Lower lobe of right lung (tissue), 2 donors: ENCODE measurements at regions not wholly inside any gene's neighbourhood (a gene's known extent, or its start where the extent isn't known, plus 50 kb on each side); places are given as distances from the start of the nearest gene placed in this dataset.

Experiments used
- ATAC-seq, 2 donors: fragments of 200-7000 bp; cut with Tn5 transposase; one replicate each; pipeline ENCODE4 v1.9.1; 2020 to 2022; ENCODE audit warnings: mild to moderate bottlenecking in 2 of 2, moderate library complexity in 2 of 2
- DNase-seq: peaks from one replicate; pipeline ENCODE4 v3.0.0-alpha.2; 2020
- H3K27ac ChIP-seq: fragments of 200-600 bp; one replicate; pipeline ENCODE4 v1.8.0; 2022
- H3K27me3 ChIP-seq: fragments of 200-600 bp; one replicate; pipeline ENCODE4 v1.8.0; 2022; ENCODE audit warnings: low read depth
- H3K36me3 ChIP-seq: fragments of 200-600 bp; one replicate; pipeline ENCODE4 v1.8.0; 2022; ENCODE audit warnings: mild to moderate bottlenecking
- H3K4me1 ChIP-seq: fragments of 200-600 bp; one replicate; pipeline ENCODE4 v1.8.0; 2022
- H3K4me3 ChIP-seq: fragments of 200-600 bp; one replicate; pipeline ENCODE4 v1.8.0; 2022; ENCODE audit warnings: mild to moderate bottlenecking
- H3K9me3 ChIP-seq: fragments of 200-600 bp; one replicate; pipeline ENCODE4 v1.8.0; 2022
- intact Hi-C: fragments of 100-400 bp; cut with DNase I; formaldehyde crosslinking; loops from one replicate; pipeline ENCODE4 v1.11.0; 2022
- TF ChIP-seq, protein P1 (sequence below): fragments of 200-600 bp; IDR thresholded peaks from one replicate; pipeline ENCODE4 v1.8.0; 2022; ENCODE audit warnings: antibody characterized with exemption, mild to moderate bottlenecking
- donor health status: DM: no; HTN: yes; CAD: no; lungs with severe emphysema.

DNA sequence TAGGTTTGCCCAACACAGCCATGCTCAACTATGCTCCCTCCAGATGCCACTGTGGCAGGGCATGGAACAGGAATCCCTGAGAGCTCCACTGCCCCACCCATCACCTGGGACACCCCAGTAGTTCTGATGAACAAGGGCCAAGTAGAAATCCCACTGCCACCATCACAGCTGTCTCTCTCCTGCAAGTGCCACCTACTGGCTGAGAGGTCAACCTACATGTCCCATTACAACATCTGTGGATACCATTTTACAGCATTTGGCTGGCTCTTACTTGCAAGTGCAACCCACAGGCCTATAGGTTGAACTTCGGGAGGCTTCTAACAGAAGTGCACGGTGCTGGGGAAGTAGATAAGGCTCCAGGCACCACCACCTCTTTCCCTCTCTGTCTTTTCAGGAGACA, 142.5 kb downstream of the CXXC4 start:
- Histone ChIP-seq H3K4me3 (no peak overlapping the region), H3K36me3 (no peaks in the 10 kb centered on the region), H3K4me1 (no peaks in the 10 kb centered on the region), H3K9me3 (peaks cover 12% of the 10 kb centered on the region), H3K27ac (no peak overlapping the region), H3K27me3 (no peaks in the 10 kb centered on the region)
- TF ChIP-seq, protein P1, sequence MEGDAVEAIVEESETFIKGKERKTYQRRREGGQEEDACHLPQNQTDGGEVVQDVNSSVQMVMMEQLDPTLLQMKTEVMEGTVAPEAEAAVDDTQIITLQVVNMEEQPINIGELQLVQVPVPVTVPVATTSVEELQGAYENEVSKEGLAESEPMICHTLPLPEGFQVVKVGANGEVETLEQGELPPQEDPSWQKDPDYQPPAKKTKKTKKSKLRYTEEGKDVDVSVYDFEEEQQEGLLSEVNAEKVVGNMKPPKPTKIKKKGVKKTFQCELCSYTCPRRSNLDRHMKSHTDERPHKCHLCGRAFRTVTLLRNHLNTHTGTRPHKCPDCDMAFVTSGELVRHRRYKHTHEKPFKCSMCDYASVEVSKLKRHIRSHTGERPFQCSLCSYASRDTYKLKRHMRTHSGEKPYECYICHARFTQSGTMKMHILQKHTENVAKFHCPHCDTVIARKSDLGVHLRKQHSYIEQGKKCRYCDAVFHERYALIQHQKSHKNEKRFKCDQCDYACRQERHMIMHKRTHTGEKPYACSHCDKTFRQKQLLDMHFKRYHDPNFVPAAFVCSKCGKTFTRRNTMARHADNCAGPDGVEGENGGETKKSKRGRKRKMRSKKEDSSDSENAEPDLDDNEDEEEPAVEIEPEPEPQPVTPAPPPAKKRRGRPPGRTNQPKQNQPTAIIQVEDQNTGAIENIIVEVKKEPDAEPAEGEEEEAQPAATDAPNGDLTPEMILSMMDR: no peak
- DNase-seq (no peak), ATAC-seq (no peak)
- intact Hi-C loops: no loop called here

DNA sequence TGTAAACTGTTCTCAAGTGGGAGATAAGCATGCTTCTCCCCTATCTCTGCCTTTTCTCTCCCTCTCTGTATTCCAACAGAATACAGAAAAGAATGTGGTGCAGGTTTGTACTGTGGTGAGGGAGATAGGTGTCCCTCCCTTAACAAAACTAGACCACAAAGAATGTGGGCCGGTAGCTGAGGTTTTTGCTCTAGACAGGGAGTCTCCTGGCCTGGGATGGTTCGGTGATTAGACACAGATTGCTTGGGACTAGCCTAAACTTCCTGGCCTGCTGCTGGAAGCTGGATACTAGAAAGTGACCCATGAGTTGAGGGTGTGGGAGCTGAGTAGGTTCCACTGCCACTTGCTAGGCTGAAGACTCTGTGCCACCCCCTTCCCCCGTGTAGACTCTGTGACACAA, 143.0 kb downstream of the CXXC4 start:
- Histone ChIP-seq H3K4me1 (no peaks in the 10 kb centered on the region), H3K9me3 (peaks cover 12% of the 10 kb centered on the region), H3K27ac (no peak overlapping the region), H3K4me3 (no peak overlapping the region), H3K36me3 (no peaks in the 10 kb centered on the region), H3K27me3 (no peaks in the 10 kb centered on the region)
- TF ChIP-seq, protein P1: no peak
- DNase-seq: no peak
- no peak for ATAC-seq
- intact Hi-C loops: no loop called here

DNA sequence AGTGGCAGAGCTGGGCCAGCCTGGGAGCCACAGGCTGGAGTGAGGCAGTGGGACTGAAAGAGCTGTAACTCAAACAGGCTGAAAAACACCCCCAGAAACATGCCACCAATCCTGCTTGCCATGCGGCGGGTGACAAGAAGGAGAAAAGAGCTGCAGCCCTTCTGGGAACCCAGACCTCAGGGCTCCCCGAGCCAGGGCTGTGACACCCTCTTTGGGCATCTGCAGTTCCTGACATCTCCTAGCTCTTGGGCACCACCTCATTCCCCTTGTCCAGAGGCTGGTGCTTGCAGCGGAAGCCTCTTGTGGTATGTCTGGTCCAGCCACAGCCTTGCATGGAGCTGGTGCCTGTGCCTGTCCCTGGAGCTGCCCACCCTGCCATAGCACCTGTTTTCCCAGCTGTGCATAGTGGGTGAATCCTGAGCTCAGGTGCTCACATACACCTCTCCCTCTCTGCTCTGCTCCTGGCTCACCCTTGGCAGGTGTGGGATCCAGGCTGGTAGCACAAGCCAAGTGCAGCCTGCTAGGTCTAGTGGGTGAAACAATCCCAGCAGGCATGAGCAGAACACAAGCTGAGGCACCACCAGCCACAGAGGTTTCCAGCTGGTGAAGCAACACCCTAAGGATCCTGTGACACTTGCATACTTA, 149.0 kb downstream of the CXXC4 start:
- H3K36me3 ChIP-seq: no peaks in the 10 kb centered on the region
- intact Hi-C loops: no loop called here
- no peaks in the 10 kb centered on the region for H3K27me3 ChIP-seq
- DNase-seq: no peak
- H3K27ac ChIP-seq: no peak overlapping the region
- no peaks in the 10 kb centered on the region for H3K9me3 ChIP-seq
- no peak overlapping the region for H3K4me3 ChIP-seq
- ATAC-seq: peak in 1 of 2 donors; percentile 19
- no peaks in the 10 kb centered on the region for H3K4me1 ChIP-seq
- TF ChIP-seq, protein P1: no peak

DNA sequence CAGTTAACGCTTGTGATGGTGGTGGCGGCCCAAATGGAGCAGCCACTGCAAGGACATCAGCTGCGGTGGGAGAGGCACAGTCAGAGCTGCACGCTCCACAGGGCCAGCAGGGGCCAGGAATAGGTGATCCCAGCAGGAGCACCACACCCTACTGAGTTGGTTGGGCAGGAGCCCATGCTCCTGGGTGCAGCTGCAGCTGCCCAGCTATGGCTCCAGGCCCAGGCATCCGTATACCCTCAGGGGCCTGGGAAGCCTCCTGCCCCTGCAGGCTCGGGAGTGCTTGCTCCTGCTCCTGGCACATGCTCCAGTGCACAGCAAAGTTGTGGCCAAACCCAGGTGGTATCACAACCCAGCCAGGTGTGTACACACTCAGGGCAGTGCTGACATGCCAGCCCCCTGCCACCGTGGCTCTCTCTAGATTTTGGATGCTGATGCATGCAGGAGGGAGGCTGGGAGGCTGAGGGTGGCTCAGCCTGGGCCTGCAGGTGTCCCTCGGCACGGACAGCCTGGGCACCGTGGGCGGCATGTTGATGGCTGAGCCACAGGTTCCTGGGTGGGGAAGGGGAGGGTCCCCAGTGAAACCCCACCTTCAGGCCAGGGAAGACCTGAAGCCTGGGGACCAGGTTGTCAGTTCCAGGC, 150.2 kb downstream of the CXXC4 start:
- intact Hi-C loops: no loop called here
- Histone ChIP-seq H3K9me3 (no peaks in the 10 kb centered on the region), H3K27me3 (no peaks in the 10 kb centered on the region), H3K27ac (no peak overlapping the region), H3K4me1 (no peaks in the 10 kb centered on the region), H3K4me3 (no peak overlapping the region), H3K36me3 (no peaks in the 10 kb centered on the region)
- ATAC-seq (peak in 1 of 2 donors; percentile 34), DNase-seq (peak; percentile 24)
- TF ChIP-seq, protein P1: no peak

DNA sequence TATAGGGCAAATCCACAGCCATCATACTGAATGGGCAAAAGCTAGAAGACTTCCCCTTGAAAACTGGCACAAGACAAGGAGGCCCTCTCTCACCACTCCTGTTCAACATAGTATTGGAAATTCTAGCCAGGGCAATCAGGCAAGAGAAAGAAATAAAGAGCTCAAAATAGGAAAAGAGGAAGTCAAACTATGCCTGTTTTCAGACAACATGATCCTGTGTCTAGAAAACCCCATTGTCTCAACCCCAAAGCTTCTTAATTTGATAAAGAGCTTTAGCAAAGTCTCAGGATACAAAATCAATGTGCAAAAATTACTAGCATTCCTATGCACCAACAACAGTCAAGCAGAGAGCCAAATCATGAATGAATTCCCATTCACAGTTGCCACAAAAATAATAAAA, 160.3 kb downstream of the CXXC4 start:
- H3K36me3 ChIP-seq: no peaks in the 10 kb centered on the region
- no peak overlapping the region for H3K4me3 ChIP-seq
- ATAC-seq: no peak
- intact Hi-C loops: no loop called here
- H3K4me1 ChIP-seq: no peaks in the 10 kb centered on the region
- H3K27me3 ChIP-seq: no peaks in the 10 kb centered on the region
- H3K27ac ChIP-seq: no peak overlapping the region
- no peak for DNase-seq
- TF ChIP-seq, protein P1: no peak
- H3K9me3 ChIP-seq: peaks cover 10% of the 10 kb centered on the region
